ENCODE measurements at regions not wholly inside any gene's neighbourhood (a gene's known extent, or its start where the extent isn't known, plus 50 kb on each side); places are given as distances from the start of the nearest gene placed in this dataset.

DNA sequence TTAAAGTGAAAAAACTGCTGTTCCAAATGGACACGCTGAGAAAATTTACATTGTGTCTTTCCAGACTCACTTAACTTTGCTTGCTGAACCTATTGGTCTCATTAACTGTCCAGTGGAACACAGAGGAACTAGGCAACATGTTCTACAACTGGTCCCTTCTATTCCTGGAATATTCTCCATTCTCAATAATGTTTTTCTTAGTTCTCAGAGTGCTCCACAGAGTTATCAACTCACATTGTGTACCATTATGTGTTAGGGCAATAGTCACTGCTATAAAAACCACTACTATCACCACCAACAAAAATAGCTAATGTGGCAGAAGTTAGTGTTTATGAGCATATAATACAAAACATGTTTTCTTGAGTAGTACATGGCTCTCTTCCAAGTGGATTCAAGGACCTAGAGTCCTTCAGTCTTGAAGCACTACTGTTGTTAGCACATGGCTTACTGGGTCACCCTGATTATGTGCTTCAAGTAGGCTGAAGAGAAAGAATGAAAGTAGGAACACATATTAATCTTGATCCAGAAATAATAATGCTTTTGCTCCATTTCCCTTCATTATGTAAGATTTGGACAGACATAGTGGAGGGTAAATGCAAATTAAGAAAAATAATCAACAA lies 865.3 kb upstream of the HS3ST1 start:
- TF ChIP-seq CTCF (IDR thresholded peaks at IDR 0.05) (no peak), POLR2A (IDR thresholded peaks at IDR 0.05) (no peak)

All from heart left ventricle (tissue), 13 donors.